Mesothelial cell of epicardium (in vitro differentiated cells): ENCODE measurements at regions not wholly inside any gene's neighbourhood (a gene's known extent, or its start where the extent isn't known, plus 50 kb on each side); places are given as distances from the start of the nearest gene placed in this dataset.

ENCODE experiments used
- DNase-seq, 2 experiments: peaks; one replicate each; pipeline ENCODE4 v3.0.0; 2021; ENCODE audit warnings: low spot score in 2 of 2; ENCODE audit not compliant: unreplicated experiment in 2 of 2
- H3K27ac Mint-ChIP-seq: 2 replicates; pipeline ENCODE4 v1.8.0; 2021; ENCODE audit warnings: mixed read lengths
- H3K27me3 Mint-ChIP-seq: 2 replicates; pipeline ENCODE4 v1.8.0; 2021; ENCODE audit warnings: low read depth, mixed read lengths
- H3K36me3 Mint-ChIP-seq: 2 replicates; pipeline ENCODE4 v1.8.0; 2021; ENCODE audit warnings: mixed read lengths
- H3K4me1 Mint-ChIP-seq: 2 replicates; pipeline ENCODE4 v1.8.0; 2021; ENCODE audit warnings: mixed read lengths
- H3K4me3 Mint-ChIP-seq: 2 replicates; pipeline ENCODE4 v1.8.0; 2021; ENCODE audit warnings: mild to moderate bottlenecking, moderate library complexity, mixed read lengths
- H3K9me3 Mint-ChIP-seq: 2 replicates; pipeline ENCODE4 v1.8.0; 2021; ENCODE audit warnings: mixed read lengths
- TF ChIP-seq, protein P1 (sequence below): fragments of 200-600 bp; sonication (generic); IDR thresholded peaks from one replicate; pipeline ENCODE4 v1.5.0; 2021; ENCODE audit warnings: antibody characterized with exemption; ENCODE audit not compliant: unreplicated experiment

DNA sequence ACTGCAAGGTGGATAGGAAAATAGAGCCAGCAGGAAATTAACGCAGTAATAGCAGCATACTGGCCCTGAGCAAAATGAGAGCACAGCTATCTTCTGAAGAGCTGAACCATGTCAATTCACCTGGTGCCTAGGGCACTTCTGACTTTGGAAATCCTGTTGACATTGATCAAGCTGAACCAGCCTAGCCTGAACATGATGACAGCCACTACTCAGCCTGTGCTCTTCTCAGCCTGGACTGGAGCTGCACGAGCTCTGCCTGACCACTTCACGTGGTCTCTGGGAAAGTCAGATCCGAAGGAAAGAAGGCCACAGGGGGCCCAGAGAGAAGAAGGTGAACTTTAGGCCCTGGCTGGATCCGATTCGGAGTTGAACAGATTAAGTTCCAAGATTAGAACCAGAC, 421.9 kb downstream of the LPIN1 start:
- Mint-ChIP-seq H3K9me3 (no peaks in the 10 kb centered on the region), H3K36me3 (no peaks in the 10 kb centered on the region), H3K27me3 (no peaks in the 10 kb centered on the region), H3K4me1 (peaks cover 29% of the 10 kb centered on the region), H3K27ac (peak overlapping the region; percentile 41), H3K4me3 (no peak overlapping the region)
- TF ChIP-seq, protein P1, sequence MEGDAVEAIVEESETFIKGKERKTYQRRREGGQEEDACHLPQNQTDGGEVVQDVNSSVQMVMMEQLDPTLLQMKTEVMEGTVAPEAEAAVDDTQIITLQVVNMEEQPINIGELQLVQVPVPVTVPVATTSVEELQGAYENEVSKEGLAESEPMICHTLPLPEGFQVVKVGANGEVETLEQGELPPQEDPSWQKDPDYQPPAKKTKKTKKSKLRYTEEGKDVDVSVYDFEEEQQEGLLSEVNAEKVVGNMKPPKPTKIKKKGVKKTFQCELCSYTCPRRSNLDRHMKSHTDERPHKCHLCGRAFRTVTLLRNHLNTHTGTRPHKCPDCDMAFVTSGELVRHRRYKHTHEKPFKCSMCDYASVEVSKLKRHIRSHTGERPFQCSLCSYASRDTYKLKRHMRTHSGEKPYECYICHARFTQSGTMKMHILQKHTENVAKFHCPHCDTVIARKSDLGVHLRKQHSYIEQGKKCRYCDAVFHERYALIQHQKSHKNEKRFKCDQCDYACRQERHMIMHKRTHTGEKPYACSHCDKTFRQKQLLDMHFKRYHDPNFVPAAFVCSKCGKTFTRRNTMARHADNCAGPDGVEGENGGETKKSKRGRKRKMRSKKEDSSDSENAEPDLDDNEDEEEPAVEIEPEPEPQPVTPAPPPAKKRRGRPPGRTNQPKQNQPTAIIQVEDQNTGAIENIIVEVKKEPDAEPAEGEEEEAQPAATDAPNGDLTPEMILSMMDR = no peak
- DNase-seq = no peak

DNA sequence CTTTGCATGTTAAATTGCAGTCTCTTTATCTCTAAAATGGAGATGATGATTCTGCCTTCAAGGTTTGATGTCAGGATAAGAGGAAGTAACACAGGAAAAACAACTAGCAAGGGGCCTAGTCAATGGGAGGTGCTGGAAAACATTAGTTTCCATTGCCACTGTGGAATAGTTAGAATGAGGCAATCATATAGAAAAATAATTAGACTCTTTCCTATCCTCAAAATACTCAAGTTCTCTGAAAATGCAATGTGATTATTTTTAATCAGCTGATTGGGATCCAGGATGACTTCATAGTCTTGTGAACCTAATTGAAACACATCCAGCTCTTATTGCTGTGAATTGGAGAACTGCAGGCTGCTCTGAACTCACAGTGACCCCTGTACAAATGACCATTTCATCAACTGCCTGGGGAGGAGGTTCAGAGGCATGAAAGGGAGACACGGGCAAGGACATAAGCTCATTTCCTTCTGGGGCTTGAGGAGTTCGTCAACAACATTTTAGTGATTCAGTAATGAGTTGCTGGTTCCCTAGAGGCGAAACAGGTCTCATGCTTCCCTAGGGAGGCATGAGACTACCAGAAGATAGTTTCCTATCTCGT, 422.5 kb downstream of the LPIN1 start:
- no peaks in the 10 kb centered on the region for H3K9me3 Mint-ChIP-seq
- peaks cover 29% of the 10 kb centered on the region for H3K4me1 Mint-ChIP-seq
- H3K27ac Mint-ChIP-seq = peak overlapping the region; percentile 41
- no peaks in the 10 kb centered on the region for H3K27me3 Mint-ChIP-seq
- no peak overlapping the region for H3K4me3 Mint-ChIP-seq
- TF ChIP-seq, protein P1 = no peak
- DNase-seq = no peak
- no peaks in the 10 kb centered on the region for H3K36me3 Mint-ChIP-seq

DNA sequence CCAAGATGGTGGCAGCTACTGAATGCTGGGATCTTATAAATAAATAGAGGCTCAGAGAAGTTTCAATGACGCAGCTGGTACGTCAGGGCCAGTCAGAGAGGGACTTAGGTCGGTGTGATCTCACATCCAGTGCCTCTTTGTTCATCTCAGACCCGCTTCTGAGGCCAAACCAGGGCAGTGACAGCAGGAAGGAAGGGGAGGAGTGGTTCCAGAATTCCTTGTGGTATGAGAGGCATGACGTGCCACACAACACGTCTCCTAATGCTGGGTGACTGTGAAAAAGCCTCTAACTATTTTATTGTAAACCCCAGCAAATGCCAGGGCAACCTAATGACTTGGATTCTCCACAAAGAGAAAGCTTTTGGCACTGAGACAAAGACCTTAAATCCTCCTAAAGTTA, 423.3 kb downstream of the LPIN1 start:
- Mint-ChIP-seq H3K27ac (no peak overlapping the region), H3K4me1 (peaks cover 29% of the 10 kb centered on the region), H3K9me3 (no peaks in the 10 kb centered on the region), H3K27me3 (no peaks in the 10 kb centered on the region), H3K4me3 (no peak overlapping the region), H3K36me3 (no peaks in the 10 kb centered on the region)
- TF ChIP-seq, protein P1 = no peak
- no peak for DNase-seq

DNA sequence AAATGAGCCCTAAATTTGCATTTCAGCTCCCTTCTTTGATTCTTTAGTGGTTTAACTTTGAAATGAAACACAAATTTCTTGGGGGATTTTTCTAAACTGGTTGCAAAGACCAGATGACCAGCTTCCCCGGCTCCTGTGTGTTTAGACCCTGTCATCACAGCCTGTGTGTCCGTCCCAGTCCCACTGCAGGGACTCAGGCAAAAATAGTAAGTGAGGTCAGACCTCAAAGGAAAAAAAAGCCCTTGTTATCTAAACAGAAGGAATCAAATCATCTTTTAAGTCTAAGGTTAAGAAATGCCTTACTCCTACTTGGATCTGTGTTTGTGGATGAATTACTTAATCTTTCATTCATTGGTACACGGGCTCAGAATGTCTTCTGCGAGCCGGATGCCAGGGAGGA, 423.7 kb downstream of the LPIN1 start:
- no peaks in the 10 kb centered on the region for H3K36me3 Mint-ChIP-seq
- H3K27me3 Mint-ChIP-seq = no peaks in the 10 kb centered on the region
- peak overlapping the region; percentile 52 for H3K27ac Mint-ChIP-seq
- no peak overlapping the region for H3K4me3 Mint-ChIP-seq
- H3K9me3 Mint-ChIP-seq = no peaks in the 10 kb centered on the region
- DNase-seq = no peak
- H3K4me1 Mint-ChIP-seq = peaks cover 29% of the 10 kb centered on the region
- TF ChIP-seq, protein P1 = no peak

DNA sequence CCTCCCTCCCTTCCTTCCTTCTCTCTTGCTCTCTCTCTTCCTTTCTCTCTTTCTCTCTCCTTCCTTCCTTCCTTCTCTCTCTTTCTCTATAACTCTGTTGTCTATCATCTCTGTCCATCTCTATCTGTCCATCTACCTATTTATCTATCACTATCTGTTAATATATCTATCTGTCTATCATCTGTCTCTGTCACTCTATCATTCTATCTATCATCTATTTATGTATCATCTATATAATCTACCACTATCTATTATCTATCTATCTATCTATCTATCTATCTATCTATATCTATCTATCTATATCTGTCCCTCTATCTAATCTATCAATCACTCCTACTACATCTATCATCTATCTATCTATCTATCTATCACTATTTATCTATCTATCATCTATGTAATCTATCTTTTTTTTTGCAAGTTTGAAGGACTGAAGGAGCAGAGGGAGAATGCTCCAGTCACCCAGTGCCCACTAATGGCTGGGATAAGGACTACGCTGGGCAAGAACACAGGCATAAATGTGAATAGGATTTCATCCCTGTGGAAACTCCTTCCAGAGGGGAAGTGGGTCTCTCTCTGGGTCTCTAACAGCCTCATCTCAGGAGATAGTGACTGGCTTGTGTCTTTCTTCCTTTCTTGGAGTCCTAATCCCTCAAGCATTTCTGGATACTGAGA, 427.0 kb downstream of the LPIN1 start:
- H3K27ac Mint-ChIP-seq = no peak overlapping the region
- H3K4me3 Mint-ChIP-seq = no peak overlapping the region
- no peaks in the 10 kb centered on the region for H3K27me3 Mint-ChIP-seq
- no peaks in the 10 kb centered on the region for H3K36me3 Mint-ChIP-seq
- no peaks in the 10 kb centered on the region for H3K9me3 Mint-ChIP-seq
- TF ChIP-seq, protein P1 = no peak
- DNase-seq = no peak
- peaks cover 47% of the 10 kb centered on the region for H3K4me1 Mint-ChIP-seq
